GF-D8 (cell line): ENCODE measurements at regions not wholly inside any gene's neighbourhood (a gene's known extent, or its start where the extent isn't known, plus 50 kb on each side); places are given as distances from the start of the nearest gene placed in this dataset.

Experiments used
- DNase-seq: peaks from one replicate; lab custom pipeline; 2025; lab: John Stamatoyannopoulos, UW

GRCh38 chr13:112194167-112194530 lies 127.2 kb downstream of the SOX1 start:
- no peak for DNase-seq

GRCh38 chr13:112194579-112194978 lies 127.6 kb downstream of the SOX1 start:
- no peak for DNase-seq

- no peak for DNase-seq
Observed at GRCh38 chr13:112198396-112199010, 131.6 kb downstream of the SOX1 start.

GRCh38 chr13:112200200-112200599 lies 133.3 kb downstream of the SOX1 start:
- DNase-seq, result no peak

- DNase-seq, result no peak
Observed at GRCh38 chr13:112202266-112202665, 135.3 kb downstream of the SOX1 start.

GRCh38 chr13:112202966-112203365 lies 136.0 kb downstream of the SOX1 start:
- DNase-seq, result no peak

GRCh38 chr13:112203614-112204013 lies 136.7 kb downstream of the SOX1 start:
- no peak for DNase-seq

- no peak for DNase-seq
Observed at GRCh38 chr13:112204346-112205327, 137.7 kb downstream of the SOX1 start.

- DNase-seq, result no peak
Observed at GRCh38 chr13:112205990-112206389, 139.0 kb downstream of the SOX1 start.

- DNase-seq, result no peak
Observed at GRCh38 chr13:112207129-112207528, 140.2 kb downstream of the SOX1 start.

- DNase-seq, result no peak
Observed at GRCh38 chr13:112208656-112209055, 141.7 kb downstream of the SOX1 start.

GRCh38 chr13:112209266-112209665 lies 142.3 kb downstream of the SOX1 start:
- DNase-seq, result no peak

GRCh38 chr13:112209711-112210110 lies 142.8 kb downstream of the SOX1 start:
- DNase-seq, result no peak

GRCh38 chr13:112210371-112210770 lies 143.4 kb downstream of the SOX1 start:
- no peak for DNase-seq

GRCh38 chr13:112212533-112212932 lies 145.6 kb downstream of the SOX1 start:
- no peak for DNase-seq

- no peak for DNase-seq
Observed at GRCh38 chr13:112213467-112214255, 146.7 kb downstream of the SOX1 start.

GRCh38 chr13:112215871-112216270 lies 148.9 kb downstream of the SOX1 start:
- no peak for DNase-seq

GRCh38 chr13:112217431-112217830 lies 150.5 kb downstream of the SOX1 start:
- DNase-seq, result no peak

- DNase-seq, result no peak
Observed at GRCh38 chr13:112218416-112218815, 151.5 kb downstream of the SOX1 start.

GRCh38 chr13:112219740-112220139 lies 152.8 kb downstream of the SOX1 start:
- no peak for DNase-seq

GRCh38 chr13:112220296-112220875 lies 153.4 kb downstream of the SOX1 start:
- DNase-seq, result no peak

GRCh38 chr13:112220925-112221324 lies 154.0 kb downstream of the SOX1 start:
- DNase-seq, result no peak
